GM21367 (cell line): ENCODE measurements at regions not wholly inside any gene's neighbourhood (a gene's known extent, or its start where the extent isn't known, plus 50 kb on each side); places are given as distances from the start of the nearest gene placed in this dataset.
"Not testable (repeated sequence)": the region's sequence is repeated elsewhere in the genome, so short reads cannot be mapped to it uniquely, and the experiment has no call there.

Source experiments
- ATAC-seq: cut with Tn5 transposase; IDR thresholded peaks from one replicate; pipeline ENCODE4 v1.9.1; 2021; ENCODE audit not compliant: unreplicated experiment

DNA sequence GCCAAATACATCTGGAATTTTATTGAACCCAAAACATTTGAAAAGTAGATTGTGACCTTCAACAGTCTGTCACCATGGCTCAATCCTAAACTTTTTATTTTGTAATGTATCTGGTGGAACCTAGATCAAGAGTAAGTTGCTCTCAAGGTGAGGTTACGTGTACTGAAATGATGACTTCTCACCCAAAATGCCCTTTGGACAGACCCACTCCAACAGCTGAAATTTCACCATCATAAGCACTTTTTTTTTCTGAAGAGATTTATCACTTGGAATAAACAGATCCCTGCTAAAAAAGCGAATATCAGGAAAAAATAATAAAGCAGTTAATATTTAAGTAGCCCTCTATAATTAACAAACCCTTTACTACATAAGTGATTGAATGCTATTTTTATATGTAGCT, 155.0 kb upstream of the FBXL7 start:
- no peak for ATAC-seq

DNA sequence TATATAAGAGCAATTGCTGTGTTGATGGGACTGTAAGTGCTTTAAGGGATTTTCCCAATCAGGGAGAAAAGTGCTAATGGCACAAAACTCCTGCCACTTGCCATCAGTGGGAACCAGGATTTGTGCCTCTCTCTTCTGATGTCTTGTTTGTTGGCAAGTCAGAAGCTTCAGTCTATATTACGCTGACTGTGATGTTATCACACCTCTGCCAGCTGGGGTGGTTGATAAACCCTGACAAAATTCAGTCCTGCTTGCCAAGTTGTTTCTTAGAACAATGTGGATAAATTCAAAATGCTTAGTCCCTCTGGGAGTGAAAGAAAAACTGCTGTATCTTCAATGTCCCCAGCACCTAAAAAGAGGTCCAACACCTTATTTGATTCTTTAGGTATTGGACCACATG, 161.4 kb upstream of the FBXL7 start:
- no peak for ATAC-seq

GRCh38 chr5:15334551-15335266, 165.3 kb upstream of the FBXL7 start:
- ATAC-seq, result no peak

DNA sequence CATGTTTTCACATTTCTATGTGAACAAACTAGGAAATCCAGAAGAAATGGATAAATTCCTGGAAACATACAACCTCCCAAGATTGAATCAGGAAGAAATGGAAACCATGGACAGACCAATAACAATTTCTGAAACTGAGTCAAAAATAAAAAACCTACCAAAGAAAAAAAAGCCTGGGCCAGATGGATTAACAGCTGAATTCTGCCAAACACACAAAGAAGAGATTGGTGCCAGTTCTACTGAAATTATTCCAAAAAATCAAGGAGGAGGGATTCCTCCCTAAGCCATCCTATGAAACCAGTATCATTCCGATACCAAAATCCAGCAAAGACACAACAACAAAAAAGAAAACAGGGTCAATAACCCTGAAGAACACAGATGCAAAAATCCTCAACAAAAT, 166.9 kb upstream of the FBXL7 start:
- ATAC-seq, result no peak

GRCh38 chr5:15326932-15327331, 173.0 kb upstream of the FBXL7 start:
- ATAC-seq, result no peak

DNA sequence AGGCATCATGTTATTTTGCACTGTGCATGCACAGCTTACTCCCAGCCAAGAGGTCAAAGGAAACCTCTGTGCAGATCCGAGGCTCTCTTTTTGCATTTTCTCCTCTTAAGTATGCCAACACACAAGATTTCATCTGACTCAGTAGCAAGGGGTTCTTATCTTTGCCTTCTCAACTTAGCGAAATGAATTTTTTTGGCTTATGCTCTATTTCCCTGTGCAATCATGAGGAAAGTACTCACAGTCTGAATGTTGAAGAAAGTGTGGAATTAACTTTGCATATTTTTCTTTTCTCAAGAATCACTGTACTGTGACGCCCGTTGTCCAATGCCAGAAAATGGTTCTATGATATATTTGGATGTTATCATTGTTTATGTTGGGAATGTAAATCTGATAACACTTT, 173.5 kb upstream of the FBXL7 start:
- ATAC-seq, result no peak

- no peak for ATAC-seq
Observed at GRCh38 chr5:15322421-15322820, 177.6 kb upstream of the FBXL7 start.

GRCh38 chr5:15321776-15322175, 178.2 kb upstream of the FBXL7 start:
- ATAC-seq, result no peak

GRCh38 chr5:15320871-15321270, 179.1 kb upstream of the FBXL7 start:
- no peak for ATAC-seq

DNA sequence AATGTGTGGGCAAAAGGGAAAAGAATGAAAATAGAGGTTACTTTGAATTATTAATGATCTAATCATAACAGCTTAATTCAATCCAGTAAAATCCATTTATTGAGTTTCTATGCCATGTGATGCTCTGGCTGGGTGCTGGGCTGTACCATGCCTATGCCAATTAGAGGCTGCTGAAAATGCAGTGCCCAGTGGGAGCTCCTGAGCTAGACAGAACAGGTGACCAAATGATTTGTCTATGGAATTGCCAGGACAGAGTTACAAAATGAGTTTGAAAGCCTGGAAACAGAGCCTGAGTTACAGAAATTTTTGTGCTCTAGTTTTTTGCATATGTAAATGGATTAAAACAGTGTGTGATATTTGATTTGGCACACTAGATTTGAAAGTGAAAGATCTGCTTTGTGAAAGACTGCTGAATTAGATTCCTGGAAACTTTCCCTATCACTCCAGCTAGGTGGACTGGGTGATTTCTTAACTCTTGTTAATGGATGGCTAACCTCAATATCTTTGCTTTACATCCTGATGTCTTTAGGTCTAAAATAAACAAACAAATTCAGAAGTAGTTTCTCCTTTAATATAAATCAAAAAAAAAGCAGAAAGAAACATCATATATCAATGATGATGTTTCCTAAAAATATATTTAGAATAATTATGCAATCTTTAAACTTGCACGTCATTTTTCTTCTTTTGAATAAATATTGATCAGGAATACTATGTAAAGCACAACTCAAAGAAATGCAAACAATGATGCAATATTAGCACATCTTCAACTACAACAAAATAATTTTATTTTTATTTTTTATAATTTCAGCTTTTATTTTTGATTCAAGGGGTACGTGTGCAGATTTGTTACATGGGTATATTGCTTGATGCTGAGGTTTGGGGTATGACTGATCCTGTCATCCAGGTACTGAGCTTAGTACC, 194.8 kb upstream of the FBXL7 start:
- ATAC-seq, result no peak

DNA sequence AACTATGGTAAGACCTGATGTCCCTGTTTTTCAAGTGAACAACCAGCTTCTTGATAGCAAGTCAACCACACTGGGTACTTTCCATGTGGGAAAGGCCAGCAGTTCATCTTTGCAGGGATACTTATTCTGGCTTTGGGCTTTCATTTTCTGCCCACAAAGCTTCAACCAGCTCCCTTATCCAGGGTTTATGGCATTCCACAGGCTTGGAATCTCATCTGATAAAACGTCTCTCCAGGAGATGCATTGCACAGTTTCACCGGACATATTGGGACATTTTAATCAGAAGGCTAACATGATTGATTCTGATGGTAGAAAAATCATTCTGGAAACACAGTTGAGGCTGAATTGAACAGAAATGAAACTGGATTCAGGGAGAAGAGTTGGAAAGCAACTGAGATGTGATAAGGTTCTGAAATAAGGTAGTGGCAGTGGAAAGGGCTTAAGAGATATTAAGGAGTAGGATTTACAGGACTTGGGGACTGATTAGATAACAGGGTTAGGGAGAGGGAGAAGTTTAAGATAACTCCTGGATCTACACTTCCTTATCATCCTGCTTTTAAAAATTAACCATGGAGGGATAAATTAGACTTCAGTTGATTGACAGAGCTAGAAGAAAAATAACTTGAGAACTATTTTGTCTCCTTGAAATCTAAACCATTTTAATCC, 195.8 kb upstream of the FBXL7 start:
- ATAC-seq, result no peak

DNA sequence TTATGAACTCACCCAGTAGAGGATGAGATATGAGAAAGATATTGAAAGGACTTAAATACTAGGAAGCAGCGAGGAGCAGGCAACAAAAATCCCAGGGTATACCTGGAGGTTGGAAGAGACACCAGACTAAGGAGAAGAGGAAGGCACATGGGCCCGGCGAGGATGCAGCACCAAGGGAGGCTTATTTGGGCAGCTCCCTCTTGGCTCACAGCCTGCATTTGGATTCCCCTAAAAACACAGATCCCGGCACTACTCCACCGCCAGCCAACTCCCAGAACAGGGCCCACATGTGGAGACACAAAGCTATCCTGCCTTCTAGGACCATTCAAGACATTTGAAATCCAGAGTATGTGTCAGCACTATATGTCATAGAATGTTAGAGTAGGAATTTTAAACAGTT, 199.8 kb upstream of the FBXL7 start:
- no peak for ATAC-seq

DNA sequence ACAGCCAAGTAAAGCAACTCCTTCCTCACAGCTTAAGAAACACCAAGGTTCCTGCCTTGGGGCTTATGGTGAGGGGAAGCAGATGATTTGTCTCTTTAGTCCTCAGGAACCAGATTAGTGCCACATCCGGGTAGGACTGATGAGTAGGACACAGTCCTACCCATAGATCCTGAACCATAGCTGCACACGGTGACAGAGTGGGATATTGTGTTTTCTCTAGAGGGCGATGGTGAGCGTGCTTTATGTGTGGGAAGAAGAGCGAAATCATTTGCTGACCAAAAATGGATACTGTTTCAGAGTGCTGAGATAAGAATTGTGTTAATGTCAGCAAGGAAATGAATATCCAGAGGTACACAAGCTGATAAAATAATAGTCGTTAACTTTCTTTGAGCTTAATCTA, 209.0 kb upstream of the FBXL7 start:
- no peak for ATAC-seq

- no peak for ATAC-seq
Observed at GRCh38 chr5:15286650-15287049, 213.3 kb upstream of the FBXL7 start.

DNA sequence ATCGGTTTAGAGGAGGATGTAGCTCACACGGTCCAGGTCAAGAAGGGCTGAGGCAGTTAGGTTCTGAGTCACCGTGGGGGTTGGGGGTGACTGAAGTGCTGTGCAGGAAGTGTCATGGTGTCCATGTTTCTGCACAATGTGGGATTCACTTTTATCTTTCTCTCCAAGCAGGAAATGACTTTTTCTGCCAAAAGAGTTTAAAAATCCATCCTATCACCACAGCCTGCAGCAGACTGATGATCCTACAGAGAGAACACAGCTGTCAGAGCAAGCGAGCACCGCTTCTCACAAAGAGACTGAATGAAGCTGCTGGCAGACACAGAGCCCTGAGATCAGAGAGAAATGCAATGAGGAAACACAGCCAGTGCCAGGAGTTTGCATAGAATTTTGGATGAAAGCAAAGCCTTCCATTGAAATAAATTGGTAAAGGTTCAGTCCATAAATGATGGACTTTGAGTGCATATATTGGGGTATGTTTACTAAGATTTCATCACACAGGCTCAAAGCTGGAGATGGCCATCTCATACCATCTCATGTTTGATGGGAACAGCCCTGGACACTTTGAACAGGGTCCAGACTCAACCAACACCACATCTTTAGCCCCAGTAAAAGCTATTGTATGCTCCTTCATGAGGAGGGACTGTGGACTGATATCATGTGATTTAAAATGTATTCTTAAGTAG, 213.9 kb upstream of the FBXL7 start:
- no peak for ATAC-seq

DNA sequence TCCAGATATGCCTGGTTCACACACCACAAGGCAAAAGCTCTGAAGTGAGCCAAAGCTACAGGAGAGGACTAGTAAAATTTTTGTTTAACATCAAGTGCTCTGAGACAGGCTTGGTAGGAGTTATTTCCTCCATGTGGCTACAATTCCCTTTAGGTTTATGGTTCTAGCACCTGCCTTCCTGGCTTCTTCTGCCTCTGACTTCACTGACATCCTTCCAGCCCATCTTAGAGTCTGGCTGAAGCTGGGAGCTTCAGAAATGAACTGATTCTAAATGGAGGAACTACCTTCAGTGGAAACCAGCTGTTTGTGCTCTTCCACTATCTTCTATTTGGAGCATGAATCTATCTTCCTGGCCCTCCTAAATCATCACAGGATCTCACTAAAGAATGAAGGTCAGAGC, 215.3 kb upstream of the FBXL7 start:
- no peak for ATAC-seq

- ATAC-seq, result no peak
Observed at GRCh38 chr5:15283076-15283475, 216.9 kb upstream of the FBXL7 start.

DNA sequence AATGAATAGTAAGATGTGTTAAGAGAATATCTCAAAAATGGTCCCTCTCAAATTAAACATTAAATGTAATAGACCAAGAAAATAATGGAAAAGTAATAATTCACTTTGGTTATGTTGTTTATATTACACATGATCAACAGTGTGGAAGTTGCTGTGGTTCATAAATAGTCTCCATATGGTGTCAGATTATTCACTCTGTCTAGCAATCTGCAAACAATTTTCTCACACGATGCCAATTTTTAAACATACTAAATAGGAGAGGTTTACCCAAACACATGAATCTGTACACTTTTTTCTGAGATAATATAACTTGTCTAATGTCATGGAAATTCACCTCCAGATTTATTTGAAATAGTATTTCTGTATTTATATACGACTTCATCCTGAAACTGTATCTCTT, 217.4 kb upstream of the FBXL7 start:
- no peak for ATAC-seq

- not testable (repeated sequence) for ATAC-seq
Observed at GRCh38 chr5:15271596-15271995, 228.4 kb upstream of the FBXL7 start.

GRCh38 chr5:15267966-15268365, 232.0 kb upstream of the FBXL7 start:
- ATAC-seq, result no peak

- ATAC-seq, result no peak
Observed at GRCh38 chr5:15266841-15267240, 233.1 kb upstream of the FBXL7 start.
